Amygdala (tissue), 56 donors: ENCODE measurements at regions not wholly inside any gene's neighbourhood (a gene's known extent, or its start where the extent isn't known, plus 50 kb on each side); places are given as distances from the start of the nearest gene placed in this dataset.

Experiments
- DNase-seq, 56 donors: peaks; one replicate each; lab custom pipeline; 2025; lab: John Stamatoyannopoulos, UW

DNA sequence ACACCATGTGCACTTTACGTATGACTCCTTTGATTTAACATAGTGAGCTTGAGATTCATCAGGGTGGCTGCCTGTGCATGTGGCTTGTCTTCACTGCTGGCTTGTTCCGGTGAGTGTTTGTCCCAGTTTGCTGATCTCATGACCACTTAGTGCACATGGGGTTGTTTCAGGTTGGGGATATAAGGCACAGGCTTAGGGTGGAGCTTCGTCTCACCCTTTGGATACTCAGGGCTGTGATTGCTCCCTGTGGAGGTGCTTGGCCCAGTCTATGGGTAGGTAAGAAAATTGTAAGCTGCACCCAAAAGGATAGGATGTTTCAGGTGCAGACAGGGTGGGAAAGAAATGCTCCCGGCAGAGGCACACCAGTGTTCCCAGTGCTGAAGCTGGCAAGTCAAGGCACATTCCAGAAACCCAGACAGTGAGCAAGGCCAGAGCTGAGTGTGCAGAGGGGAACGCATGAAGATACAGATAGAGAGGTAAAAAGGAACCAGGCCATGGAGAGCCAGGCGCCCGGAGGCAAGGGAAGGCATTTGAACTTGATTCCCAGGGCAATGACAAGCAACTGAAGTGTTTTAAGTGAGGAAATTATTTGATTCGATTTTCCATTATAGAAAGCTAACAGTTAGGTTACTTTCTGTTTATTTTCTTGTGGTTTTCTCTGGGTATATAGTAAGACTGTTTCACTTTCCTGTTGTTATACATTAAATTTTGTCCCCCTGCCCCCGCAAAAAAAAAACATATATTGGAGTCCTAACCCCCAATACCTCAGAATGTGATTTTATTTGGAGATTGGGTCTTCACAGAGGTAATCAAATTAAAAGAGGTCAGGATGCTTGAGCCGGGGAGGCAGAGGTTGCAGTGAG is 289.8 kb upstream of the KLF6 start:
- DNase-seq: no peak

DNA sequence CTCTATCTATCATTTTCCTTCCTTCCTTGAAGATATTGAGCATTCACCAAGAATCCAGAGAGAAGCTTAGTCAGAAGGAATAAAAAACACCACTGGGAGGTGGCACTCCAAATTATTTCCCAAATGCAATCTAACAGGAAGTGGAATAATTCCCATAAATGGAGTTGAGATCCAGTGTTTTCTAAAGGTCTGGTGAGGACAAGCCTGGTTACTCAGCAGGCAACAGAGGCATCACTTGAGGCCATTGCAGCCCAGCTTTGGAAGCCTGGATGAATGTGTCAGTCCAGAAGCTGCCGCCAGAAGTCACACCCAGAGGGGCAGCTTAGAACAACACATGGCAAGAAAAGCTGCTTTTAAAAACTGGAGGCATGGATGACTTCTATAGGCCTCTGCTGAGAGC is 288.9 kb upstream of the KLF6 start:
- DNase-seq: no peak

DNA sequence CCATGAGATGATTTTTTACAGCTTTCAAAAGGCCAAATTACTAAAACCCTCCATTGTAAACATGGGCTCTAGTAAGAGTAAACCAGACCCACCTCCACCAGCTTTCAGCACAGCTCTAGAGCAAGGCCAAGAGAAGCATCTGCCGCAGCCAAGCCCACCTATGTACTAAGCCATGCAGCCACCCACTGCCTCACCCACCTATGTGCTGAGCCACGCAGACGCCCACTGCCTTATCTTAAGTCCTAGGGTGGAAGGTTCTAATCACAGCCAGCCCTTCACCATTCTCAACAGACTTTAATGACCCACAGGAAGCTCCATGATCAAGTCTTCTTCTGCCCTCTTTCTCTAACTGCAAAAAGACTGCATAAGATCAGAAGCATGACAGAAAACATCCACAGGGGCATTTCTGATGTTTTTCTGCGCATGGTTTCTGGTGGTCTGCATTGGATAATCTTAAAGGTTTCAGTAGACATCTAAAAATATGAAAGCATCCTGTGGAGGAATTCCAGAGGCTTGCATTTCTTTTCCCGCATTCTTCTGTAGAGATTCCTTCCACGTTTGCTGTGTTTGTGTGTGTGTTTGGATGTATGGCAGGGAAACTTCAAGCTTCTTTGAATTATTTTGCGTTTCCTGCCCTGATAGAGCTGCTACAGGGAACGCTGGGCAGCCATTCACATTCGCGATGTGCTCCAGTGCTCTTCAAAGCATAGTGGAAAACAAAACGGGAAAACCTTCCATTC is 286.1 kb upstream of the KLF6 start:
- no peak for DNase-seq

DNA sequence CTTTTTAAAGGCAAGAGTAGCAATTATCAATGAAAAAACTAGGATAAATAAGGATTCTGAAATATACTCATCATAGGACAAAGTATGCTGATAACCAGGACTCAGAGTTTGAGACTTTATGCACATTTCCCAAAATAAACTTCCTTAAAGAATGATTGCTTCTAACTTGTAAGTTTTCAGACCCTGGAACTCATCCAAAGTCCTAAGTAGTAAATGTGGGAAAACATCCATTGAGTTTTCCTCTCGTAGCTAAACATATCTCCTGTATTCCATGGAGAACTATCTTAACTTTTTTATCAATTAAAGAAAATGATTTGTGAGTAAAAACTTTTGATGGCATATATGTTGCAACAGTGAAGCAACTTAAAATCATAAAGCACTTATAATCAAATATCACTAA is 285.2 kb upstream of the KLF6 start:
- no peak for DNase-seq

DNA sequence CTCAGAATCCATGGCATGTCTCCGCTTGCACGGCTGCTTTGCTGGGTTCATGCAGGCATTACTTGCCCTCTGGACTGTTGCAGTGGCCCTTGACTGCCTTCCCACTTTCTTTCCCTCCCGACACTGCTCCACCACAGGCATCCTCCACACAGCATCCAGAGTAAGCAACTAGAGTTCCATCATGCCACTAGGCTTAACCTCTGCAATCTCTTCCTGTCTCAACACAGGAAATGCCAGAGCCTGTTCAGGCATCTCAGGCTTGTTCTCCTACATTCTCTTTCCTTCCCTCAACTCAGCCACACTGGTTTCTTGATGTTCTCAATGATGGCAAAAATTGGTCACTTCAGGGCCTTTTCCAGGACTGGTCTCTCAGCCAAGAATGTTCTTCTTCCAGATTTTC is 284.5 kb upstream of the KLF6 start:
- DNase-seq: no peak

DNA sequence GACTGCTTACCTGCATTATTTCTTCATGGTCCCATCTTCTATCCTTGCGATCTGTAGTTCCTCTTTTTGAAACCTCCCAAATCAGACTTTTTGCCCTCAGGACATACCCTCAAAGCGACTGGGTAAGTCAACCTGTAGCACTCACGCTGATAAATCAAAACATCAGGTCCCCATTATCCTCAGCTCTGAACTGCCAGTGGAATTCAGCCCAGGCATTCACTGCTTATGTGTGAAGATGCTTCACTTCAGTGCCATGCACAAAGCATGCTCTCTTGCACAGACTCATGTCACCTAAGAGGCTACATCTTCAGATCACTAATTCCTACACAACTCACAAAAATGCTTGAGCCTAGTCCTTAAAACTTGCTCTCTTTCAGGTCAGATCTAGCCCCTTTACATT is 283.6 kb upstream of the KLF6 start:
- no peak for DNase-seq

DNA sequence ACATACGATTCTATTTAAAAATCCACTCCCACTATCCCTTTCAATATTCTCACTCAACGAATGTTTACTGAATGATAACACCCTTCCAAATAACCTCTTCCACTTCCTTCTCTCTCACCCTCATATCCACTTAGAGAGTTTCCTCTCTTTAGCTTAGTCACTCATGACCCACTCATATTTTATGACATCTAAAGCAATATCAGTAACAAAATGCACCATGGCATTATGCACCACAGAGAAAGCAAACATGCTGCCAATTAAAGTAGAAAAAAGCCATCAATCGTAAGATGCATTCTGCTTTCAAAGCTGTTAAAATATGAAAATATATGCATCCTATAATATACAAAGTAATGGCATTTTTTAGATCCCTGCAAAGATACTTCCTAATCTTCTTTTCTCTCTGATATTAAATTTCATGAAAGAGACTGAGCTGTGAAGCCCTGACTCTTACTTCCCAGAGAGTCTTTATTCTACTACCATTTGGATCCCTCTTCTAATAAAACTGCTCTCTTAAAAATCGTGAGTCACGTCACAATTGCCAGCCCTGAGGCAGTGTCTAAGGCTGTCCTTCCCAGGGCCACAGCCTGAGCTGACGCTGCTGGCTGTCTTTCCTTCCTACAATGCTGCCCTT is 283.0 kb upstream of the KLF6 start:
- DNase-seq: no peak

DNA sequence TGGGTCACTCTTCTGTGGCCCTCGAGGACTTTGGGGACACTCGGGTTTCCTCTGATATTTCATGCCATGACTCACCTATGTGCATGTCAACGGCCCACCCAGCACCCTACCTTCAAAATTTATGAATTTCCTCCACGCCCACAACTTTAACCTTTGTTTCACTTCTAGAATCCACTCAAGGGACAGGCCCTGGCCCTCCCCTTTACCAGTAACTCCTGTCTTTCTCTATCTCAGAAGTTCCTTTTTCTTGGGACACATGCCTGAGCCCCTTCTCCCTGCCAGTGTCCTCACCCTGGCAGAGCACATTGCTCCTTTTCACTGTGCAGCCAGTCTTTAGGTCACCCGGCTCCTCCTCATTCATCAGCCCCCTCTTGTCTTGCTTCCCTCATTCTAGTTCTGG is 282.5 kb upstream of the KLF6 start:
- DNase-seq: no peak

DNA sequence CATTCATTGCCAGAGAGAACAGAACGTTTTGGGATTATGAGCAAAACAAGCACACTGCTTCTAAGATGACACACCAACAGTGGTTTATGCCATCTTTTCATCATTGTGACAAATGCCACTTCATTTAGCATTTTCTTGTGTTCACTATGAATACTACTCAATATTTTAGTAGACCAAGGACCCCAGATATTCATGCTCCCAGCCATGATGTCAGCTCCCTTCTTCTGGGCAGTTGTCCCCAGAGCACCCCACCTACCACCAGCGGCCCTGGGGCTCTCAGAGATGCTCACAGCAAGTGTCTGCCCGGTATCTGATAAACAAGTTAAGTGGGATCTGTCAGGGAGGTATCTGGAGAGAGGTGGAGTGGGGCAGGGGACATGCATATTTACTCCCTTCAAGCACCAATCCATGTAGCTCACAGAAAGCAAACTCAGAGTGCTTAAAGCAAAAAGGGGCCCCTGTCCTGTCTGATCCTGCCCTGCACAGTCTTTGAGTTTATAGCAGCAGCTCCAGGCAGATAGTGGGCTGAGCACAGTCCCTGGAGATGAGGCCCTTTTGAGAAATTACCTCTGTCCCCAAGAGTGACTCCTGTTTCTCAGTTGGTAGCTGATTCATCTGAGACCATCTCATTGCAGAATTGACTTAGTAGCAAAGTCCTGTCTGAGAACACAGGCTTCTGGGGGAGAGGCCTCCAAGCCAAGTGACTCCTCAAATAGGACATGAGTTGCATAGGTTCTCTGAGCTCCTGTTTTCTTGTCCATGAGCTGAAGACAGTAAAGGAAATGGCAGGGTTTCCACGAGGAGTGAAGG is 281.8 kb upstream of the KLF6 start:
- no peak for DNase-seq

DNA sequence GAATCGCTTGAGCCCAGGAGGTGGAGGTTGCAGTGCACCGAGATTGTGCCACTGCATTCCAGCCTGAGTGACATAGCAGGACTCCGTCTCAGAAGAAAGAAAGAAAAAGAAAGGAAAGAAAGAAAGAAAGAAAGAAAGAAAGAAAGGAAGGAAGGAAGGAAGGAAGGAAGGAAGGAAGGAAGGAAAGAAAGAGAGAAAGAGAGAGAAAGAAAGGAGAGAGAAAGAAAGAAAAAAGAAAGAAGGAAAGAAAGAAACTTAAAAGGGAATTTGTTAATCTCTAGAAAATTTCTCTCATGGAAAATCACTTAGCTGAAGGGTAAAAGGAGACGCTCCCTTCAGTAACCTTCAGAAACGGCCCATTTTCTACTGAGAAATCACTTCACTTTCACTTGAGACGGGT is 279.5 kb upstream of the KLF6 start:
- DNase-seq: no peak

DNA sequence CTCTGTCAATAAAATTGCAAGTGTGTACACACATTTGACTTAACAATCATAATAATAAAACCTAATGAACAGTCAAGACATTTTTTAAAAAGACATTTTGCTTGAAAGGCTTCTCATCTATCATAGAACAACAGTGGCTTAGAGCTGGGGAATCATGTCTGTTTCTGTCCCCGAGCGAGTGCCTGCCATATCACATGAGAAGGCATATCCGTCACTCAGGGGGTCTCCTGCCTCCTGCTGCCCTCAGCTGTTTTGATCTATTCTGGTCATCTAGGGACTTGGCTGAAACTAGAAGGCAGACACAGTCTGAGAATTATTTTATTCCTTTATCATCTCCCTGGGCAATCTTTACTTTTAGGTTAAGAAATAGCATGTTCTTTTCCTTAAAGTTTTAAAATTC is 278.7 kb upstream of the KLF6 start:
- no peak for DNase-seq

DNA sequence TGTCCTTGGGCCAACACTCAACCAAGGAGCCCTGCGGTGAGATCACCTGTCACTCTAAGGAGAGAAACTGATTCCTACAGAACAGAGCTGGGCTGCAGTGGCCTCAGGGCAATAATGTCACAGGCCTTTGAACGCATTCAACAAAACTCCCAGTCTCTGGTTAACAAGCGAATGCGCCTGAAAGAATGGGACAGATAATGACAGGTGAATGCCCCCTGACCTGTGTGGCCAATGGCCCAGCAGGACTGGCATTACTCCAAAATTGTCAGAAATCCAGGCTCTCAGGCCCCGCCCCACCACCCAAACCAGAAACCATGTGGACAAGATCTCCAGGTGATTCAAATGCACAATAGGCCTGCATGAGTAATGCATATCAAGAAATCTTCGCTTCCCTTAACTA is 277.7 kb upstream of the KLF6 start:
- no peak for DNase-seq

DNA sequence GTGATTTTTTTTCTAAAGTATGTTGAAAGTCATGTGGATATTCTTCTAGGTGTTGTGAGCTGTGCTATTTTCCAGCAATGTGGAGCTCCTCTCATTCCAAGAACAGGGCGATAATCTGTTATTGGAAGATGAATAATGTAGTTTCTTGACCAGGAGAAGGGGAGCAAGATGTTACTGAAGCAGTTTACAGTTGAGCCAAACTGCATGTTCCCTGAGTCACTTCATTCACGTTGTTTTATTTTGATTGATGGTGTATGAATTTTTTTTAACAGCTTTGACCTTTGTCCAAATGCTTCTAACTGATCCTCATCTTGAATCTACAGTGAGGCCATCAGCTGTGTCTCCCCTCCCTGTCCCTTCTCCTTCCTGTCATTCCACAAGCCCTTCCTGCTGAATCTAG is 277.1 kb upstream of the KLF6 start:
- no peak for DNase-seq

DNA sequence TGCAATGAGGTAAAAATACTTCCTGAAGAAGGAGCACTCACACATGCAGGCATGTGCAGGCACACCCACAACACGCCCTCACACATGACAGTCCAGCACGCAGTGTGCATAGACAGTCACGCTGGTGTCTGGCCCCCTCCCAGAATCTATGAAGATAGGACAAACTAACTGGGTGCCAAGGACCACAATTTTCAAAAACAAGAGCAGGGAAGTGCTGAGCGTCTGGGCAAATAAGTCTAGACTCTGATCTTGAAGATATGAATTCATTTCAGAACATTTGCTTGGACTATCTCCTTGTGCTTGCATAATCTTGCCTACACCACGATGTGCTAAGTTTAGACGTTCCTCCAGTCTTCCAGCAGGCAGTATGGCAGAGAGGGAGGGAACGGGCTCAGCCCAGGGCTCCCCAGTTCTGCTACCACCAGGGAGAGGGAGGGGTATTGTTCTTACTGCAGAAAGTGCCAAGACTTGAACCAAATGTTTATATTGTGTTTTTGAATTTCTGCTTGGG is 276.5 kb upstream of the KLF6 start:
- DNase-seq: no peak

DNA sequence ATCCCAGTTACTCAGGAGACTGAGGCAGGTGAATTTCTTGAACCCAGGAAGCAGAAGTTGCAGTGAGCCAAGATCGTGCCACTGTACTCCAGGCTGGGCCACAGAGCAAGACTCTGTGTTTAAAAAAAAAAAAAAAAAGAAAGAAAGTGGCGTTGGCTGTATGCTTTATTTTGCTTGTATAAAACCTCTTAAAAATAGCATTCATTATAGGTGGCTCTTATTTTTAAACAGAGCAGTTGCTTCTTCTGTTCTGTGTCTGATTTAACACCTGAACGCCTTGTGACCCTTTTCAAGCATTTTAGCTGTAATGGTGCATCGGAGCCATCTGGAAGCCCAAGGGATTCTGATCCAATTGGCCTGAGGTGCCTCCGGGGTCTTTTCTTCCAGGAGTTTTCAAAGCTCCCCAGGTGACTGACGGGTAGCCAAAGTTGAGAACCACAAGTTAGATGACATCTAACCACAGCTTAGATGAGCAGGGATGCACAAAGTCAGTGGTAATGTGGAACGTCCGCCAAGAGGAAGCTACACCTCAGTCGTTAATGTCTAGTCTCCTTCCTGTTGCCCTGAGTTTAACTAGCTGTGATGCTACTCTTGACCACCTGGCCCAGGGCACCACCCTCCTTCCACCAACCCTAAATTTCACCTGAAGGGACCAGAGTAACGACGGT is 274.6 kb upstream of the KLF6 start:
- DNase-seq: no peak

DNA sequence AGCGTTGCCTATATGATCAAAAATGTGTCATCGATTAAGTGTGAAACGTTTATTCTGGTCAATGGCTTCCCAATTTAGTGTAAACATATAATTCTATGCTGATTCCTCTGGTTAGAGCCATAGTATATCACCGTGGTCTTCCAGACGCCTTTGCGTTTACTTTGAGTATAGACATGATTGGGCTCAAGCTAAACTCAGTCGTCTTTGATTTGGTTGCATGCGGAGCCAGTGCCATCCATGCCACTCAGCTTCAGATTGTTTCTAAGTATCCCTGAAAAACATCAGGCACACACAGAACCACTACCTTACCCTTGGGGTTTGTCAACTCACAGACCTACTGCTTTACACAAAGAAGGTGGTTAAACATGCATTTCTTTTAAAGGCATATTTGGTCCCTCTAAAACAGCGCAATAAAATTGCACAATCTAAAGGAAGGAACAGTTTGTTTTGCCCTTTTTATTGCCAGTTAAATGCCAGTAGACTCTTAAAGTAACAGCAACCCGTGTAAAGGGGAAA is 273.6 kb upstream of the KLF6 start:
- DNase-seq: no peak

DNA sequence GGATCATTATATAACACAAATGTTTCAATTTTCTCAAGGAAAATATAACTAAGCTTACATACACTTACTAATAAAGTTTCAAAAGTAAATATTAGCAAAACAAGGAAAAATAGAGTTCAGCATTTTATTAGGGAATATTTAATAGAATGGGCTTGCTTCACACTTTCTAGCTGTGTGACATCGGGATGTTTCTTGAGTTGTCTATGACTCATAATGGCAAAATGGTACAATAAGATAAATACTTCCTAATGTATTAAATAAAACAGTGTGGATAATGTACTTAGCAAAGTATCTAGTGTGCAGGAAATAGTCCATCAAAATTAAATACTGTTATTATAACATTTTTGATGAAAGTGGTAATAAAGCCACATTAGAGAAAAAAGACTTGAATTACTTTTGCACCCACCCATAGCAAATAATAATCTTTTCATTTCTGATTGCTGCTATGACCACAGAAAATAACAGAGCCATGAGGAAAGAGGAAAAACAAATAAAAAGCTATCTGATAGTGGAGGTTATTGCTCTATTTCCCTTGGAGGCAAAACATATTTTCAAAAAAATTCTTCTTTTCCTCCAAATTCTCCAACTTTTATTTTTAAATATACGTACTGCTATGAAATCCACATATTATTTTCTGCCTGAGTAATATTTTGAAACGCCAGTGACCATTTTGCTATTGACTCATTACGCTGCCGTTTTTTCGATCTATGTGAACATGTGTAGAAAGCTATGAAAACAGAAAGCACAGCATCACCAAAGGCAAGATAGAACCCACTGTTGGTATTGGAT is 272.9 kb upstream of the KLF6 start:
- DNase-seq: no peak

DNA sequence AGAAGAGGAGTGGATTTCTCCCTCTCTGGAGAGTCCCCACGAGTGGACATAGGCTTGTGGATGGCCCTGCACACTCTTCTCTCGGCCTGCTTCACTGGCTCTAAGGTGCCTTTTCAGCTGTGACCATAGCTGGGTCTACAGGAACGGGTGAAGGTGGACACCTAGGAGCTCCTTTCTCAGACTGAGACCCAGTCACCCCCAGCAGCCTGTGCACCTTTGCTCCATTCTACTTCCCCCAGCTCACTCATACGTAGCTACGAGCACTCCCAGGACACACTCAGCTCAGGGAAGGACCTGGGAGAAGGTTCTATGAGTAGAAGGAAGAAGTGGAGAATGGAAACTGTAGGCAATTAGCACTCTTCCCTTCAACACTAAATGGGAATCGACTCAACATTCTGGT is 272.0 kb upstream of the KLF6 start:
- no peak for DNase-seq
